GM18505 (cell line): ENCODE measurements at regions not wholly inside any gene's neighbourhood (a gene's known extent, or its start where the extent isn't known, plus 50 kb on each side); places are given as distances from the start of the nearest gene placed in this dataset.
"Not testable (repeated sequence)": the region's sequence is repeated elsewhere in the genome, so short reads cannot be mapped to it uniquely, and the experiment has no call there.

Experiments used
- ATAC-seq: cut with Tn5 transposase; IDR thresholded peaks from one replicate; pipeline ENCODE4 v1.9.1; 2021; ENCODE audit not compliant: unreplicated experiment
- POLR2A ChIP-seq: IDR thresholded peaks from 4 replicates; pipeline ENCODE4 v1.6.1; 2011; ENCODE audit warnings: borderline replicate concordance; ENCODE audit not compliant: insufficient read depth, insufficient read length; ENCODE audit errors: extremely low read depth

DNA sequence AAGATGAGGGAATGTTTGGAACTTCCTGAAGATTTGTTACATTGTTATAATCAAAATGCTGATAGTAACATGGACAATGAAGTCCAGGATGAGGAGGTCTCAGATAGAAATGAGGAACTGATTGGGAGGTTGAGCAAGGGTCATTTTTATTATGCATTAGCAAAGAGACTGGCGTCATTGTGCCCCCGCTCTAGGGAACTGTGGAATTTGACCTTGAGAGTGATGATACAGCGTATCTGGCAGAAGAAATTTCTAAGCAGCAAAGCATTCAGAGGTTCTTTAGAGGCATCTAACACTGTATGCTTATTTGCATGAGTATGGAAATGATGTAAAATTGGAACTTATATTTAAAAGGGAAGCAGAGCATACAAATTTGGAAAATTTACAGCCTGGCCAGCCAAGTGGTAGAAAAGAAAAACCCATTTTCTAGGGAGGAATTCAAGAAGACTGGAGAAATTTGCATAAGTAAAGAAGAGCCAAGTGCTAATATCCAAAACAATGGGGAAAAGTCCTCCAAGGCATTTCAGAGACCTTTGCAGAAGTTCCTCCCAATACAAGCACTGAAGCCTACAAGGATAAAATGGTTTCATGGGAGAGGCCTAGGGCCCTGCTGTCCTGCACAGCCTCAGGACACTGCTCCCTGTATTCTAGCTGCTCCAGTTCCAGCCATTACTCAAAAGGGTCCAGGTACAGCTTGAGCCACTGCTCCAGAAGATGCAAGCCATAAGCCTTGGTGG, 483.0 kb upstream of the NDST4 start:
- TF ChIP-seq POLR2A, result no peak
- no peak for ATAC-seq

DNA sequence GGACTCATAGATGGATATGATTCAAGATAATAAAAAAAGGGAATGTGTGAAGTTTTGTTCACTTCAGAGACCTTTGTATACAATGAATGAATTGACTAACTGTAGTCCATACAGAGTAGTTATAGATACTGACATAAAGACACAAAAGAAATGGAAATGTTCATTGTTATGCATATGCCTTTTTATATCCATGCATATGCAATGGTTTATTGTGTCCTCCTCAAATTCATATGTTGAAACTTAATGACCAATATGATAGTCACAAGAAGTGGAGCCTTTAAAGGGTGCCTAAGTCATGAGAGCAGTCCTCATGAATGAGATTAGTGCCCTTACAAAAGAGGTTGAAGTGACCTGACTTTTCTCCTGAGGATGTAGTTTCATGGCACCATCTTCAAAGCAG, 467.5 kb upstream of the NDST4 start:
- ATAC-seq, result no peak
- TF ChIP-seq POLR2A, result no peak

DNA sequence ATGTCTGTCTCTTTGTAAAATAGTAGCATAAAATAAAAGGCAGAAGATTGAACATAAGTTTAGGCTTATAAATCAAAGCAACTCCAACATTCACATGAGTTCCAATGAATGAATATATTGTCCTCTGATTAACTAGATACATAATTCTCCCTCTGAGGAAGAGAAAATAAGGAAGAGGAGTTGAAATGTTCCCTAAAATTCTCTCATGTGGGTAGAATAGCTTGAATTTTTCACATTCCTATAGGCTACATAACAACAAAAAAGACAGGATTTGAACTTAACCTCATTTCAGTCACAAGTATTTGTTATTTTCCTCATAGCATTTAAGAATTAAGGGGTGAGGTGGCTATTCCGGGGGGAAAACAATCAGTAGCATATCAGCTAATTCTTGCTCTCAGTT, 462.4 kb upstream of the NDST4 start:
- TF ChIP-seq POLR2A, result no peak
- no peak for ATAC-seq

DNA sequence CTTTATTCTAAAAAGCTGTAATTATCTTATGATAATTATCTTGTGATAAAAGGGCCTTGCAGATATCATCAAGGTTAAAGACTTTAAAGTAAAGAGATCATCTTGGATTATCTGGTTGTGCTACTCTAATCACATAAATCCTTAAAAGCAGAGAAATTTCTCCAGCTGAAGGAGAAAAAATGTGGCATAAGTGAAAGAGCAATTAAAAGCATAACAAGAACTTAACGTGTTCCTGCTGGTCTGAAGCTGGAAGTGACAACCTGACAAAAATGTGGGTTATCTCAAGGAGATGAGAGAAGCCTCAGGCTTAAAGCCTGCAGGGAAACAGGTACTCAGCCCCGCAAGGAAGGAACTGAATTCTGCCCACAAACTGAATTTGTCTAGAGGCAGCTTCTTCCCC, 449.1 kb upstream of the NDST4 start:
- no peak for TF ChIP-seq POLR2A
- no peak for ATAC-seq

DNA sequence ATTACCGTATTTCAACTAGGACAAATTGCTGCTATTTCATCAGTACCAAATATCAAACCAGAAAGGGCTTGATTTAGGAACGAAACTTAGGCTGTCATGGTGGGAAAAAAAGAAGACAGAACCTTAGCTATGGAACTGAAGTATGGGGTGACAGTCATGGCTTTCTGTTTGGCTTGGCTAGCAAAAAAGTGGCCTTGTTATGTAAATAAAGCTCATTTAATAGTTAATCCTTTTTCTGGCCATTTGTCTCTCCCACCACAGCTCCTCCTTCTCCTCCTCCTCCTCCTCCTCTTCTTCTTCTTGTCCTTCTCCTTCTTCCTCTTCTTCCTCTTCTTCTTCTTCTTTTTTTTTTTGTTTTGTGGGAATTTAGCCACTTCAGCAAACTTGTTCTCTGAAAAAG, 434.7 kb upstream of the NDST4 start:
- TF ChIP-seq POLR2A, result no peak

DNA sequence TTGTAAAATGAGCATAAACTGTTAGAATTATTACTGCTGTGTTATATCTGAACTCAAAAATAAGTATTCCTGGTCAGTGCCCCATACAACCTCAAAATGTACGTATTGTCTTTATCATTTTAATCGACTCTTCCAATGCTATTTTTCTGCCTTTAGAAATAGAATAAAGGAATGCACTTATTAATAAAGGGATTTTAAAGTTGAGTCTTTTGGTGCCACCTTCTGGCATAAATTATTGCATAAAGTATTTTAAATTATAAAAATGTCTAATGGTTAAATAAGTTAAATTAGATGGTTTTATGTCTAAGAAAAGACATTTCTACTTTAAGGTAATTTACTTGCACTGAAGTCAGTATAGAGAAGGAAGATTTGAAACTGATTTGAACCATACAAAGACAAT, 424.0 kb upstream of the NDST4 start:
- ATAC-seq, result no peak
- no peak for TF ChIP-seq POLR2A

More for the DNA sequence above, 434.7 kb upstream of the NDST4 start:
- ATAC-seq, result no peak

DNA sequence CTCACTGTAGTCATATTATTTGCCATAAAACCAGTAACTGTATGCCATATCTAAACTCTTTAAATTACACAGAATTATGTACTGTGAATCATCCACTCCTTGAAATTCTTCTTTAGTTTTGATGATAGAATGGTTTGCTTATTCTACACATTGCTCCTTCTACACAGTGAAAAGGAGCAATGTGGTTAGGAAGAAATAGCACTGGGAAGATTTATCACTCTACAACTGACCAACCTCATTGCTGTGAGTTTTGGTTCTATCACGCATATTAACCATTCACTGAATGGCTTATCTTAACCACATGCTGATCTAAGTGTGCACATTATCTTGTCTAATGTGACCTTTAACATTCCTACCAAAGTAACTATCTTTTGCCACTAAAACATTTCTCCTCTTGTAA, 415.7 kb upstream of the NDST4 start:
- TF ChIP-seq POLR2A, result no peak
- no peak for ATAC-seq

DNA sequence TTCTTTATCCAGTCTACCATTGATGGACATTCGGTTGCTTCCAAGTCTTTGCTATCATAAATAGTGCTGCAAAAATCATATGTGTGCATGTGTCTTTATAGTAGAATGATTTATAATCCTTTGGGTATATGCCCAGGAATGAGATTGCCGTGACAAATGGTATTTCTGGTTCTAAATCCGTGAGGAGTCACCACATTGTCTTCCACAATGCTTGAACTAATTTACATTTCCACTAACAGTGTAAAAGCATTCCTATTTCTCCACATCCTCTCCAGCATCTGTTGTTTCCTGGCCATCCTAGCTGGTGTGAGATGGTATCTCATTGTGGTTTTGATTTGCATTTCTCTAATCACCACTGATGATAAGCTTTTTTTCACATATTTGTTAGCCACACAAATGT, 406.1 kb upstream of the NDST4 start:
- ATAC-seq, result not testable (repeated sequence)

DNA sequence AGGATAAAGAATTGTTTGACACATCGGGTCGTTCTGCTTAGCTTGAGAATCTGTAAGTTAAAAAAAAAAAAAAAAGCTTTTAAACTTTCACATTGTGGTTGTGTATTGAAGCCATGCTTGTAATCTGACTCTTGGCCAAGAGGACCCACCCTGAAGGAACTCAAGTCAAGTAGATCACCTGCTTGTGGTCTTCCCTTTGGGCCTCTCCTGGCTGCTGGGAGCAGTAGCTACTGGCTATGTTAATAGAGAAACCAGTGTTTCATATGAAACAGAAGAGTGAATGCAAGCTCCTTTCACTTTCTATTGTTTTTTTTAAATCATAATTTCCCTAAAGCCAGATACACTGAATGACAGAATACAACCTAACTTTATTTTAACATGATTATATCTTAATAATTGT, 402.4 kb upstream of the NDST4 start:
- no peak for TF ChIP-seq POLR2A
- peak; percentile 99 for ATAC-seq

DNA sequence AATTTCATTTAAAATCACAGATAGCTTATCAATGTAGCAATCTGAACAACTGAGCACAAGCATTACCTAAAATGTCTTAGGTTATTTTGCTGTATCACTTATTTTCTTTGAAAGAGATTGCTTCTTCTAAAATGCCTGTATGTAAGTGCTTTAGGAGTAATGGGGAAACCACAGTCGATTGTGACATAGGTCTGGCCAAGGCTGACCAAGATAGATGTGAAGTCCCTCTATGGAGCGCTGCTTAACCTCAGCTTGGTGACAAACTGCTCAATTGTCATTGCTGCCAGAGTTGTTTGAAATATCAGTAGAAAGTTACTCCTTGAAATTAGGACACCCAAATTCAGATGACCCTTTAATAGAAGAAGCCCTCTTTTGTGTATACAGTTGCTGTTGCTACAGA, 401.9 kb upstream of the NDST4 start:
- ATAC-seq, result peak; percentile 16
- no peak for TF ChIP-seq POLR2A

DNA sequence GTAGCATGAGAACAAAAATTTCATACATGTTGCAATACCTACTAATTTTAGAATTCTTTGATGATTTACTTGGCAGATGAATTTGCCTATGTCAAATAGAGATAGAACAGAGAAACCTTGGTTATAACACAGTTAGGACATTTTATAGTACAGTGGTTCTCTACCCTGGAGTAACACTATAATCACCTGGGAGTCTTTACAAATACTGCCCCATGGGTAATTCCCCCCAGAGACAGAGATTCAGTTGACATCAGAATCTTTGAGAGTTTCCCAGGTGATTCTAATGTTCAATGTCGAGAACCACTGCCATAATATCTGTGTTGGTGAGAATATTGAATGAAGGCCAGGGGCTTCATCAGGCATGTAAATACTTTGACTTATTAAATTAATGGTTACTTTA, 401.3 kb upstream of the NDST4 start:
- no peak for ATAC-seq
- no peak for TF ChIP-seq POLR2A

DNA sequence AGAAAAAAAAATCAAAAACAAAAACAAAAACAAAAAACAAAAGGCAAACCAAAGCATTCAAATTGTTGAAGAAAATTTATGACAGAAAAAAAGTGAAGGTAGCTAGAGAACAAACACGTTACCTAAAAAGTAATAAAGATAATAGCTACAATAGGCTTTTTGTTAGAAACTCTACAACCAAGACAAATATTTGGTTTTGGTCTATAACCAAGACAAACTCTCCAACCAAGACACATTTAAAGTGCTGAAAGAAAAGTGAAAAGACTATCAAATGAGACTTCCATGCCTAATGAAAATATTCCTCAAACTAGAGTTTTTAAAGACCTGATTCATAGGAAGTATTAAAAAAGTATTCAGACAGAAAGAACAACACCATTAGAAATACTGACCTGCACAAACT, 391.9 kb upstream of the NDST4 start:
- TF ChIP-seq POLR2A, result no peak
- ATAC-seq, result no peak

DNA sequence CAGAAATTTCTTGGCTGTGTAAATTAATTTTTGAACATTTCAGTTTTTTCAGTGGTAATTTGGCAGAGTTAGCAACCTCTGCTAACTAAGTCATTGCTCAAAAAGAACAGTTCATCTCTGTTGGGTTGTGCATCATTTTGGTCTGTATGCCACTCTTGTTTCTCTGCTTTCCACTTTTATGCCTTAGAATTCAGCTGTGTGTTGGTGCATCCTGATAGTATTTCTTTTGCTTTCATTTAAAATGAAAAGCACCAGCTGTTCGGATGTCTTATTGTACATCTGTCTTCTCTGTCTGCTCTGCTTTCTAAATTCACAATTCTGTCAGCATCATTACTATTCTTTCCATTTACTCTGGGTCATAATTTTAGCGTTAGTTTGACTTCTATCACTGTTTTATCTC, 388.2 kb upstream of the NDST4 start:
- no peak for ATAC-seq
- no peak for TF ChIP-seq POLR2A

DNA sequence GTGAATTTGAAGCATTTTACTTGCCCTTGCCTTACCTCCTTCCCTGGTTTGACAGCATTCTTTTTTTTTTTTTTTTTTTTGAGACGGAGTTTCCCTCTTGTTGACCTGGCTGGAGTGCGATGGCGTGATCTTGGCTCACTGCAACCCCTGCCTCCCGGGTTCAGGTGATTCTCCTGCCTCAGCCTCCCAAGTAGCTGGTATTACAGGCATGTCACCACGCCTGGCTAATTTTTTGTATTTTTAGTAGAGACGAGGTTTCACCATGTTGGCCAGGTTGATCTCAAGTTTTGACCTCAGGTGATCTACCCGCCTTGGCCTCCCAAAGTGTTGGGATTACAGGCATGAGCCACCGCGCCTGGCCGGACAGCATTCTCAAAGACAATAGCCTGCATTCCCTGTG, 380.4 kb upstream of the NDST4 start:
- not testable (repeated sequence) for ATAC-seq

DNA sequence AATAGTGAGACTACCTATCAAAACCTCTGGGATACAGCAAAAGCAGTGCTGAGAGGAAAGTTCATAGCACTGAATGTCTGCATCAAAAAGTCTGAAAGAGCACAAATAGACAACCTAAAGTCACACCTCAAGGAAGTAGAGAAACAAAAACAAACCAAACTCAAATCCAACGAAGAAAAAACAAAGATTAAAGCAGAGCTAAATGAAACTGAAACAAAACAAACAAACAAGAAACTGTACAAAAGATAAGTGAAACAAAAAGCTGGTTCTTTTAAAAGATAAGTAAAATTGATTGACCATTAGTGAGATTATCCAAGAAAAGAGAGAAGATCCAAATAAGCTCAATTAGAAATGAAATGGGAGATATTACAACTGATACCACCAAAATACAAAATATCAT, 378.3 kb upstream of the NDST4 start:
- ATAC-seq, result no peak

DNA sequence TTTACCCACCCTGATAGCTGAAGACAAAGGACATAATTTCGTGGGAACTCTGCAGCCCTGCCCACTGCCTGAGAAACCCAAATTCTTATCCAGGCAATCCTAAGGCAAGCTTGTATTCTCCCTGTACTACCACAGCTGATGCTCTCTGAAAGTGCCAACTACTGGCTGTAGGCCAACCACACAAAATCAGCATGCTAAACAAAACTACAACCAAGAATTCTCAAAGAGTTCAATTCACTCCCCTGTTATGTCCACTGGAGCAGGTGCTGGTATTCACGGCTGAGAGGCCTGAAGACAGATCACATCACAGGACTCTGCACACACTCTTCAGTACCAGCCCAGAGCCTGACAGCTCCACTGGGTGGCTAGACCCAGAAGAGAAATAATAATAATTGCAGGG, 375.9 kb upstream of the NDST4 start:
- TF ChIP-seq POLR2A, result no peak
- no peak for ATAC-seq

More for the DNA sequence above, 378.3 kb upstream of the NDST4 start:
- TF ChIP-seq POLR2A, result no peak

DNA sequence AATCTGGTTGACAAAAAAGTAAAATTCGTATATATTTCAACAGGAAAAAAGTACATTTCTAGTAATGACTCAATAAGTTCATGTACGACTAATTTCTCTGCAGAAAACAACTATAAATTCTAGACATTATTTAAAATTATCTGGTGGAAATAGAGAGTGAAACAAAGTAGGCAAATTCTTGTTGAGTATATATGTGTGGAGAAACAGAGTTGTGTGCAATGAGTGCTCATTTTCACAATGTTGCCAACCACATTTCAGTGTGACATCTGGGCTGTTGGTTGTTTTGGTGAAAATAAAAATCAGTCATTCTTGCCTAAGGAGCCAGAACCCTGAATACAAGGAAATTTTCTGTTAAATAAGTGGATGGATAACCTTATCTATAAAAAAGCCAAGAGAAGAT, 372.0 kb upstream of the NDST4 start:
- no peak for TF ChIP-seq POLR2A
- ATAC-seq, result no peak
